ENCODE measurements at regions not wholly inside any gene's neighbourhood (a gene's known extent, or its start where the extent isn't known, plus 50 kb on each side); places are given as distances from the start of the nearest gene placed in this dataset.
"Not testable (repeated sequence)": the region's sequence is repeated elsewhere in the genome, so short reads cannot be mapped to it uniquely, and the experiment has no call there.

GRCh38 chr3:127520993-127521392 lies 69.5 kb downstream of the TPRA1 start:
- ChIA-PET CTCF (interaction anchor here (0.6 kb wide), 1 partner anchor 49 kb away, joined by 3 read pairs; no protein-coding TSS in a partner anchor), POLR2A (no interaction called here)
- no peak overlapping the region for H3K4me3 Mint-ChIP-seq
- H3K27ac Mint-ChIP-seq, result no peak overlapping the region
- H3K27me3 Mint-ChIP-seq, result peaks cover 17% of the 10 kb centered on the region
- H3K36me3 Mint-ChIP-seq (ENCODE audit: low read depth), result no peaks in the 10 kb centered on the region
- intact Hi-C loops (cut with DNase I, micrococcal nuclease), result no loop called here
- DNase-seq (no peak), ATAC-seq (no peak)
- H3K4me1 Mint-ChIP-seq, result no peaks in the 10 kb centered on the region
- peaks cover 4% of the 10 kb centered on the region for H3K9me3 Mint-ChIP-seq (ENCODE audit: low read depth)

GRCh38 chr3:127518456-127519081 lies 72.0 kb downstream of the TPRA1 start:
- CTCF ChIA-PET, result no interaction called here
- H3K4me3 Mint-ChIP-seq, result no peak overlapping the region
- H3K36me3 Mint-ChIP-seq (ENCODE audit: low read depth), result no peaks in the 10 kb centered on the region
- no peak for DNase-seq
- POLR2A ChIA-PET, result no interaction called here
- H3K27ac Mint-ChIP-seq, result no peak overlapping the region
- no peak for ATAC-seq
- H3K27me3 Mint-ChIP-seq, result peaks cover 16% of the 10 kb centered on the region
- intact Hi-C loops (cut with DNase I, micrococcal nuclease), result no loop called here
- peaks cover 4% of the 10 kb centered on the region for H3K9me3 Mint-ChIP-seq (ENCODE audit: low read depth)
- H3K4me1 Mint-ChIP-seq, result no peaks in the 10 kb centered on the region

- ATAC-seq (no peak), DNase-seq (no peak)
- Mint-ChIP-seq H3K9me3 (ENCODE audit: low read depth) (no peaks in the 10 kb centered on the region), H3K4me3 (no peak overlapping the region), H3K27ac (no peak overlapping the region), H3K36me3 (ENCODE audit: low read depth) (no peaks in the 10 kb centered on the region), H3K27me3 (peaks cover 12% of the 10 kb centered on the region), H3K4me1 (no peaks in the 10 kb centered on the region)
- CTCF ChIA-PET, result interaction anchor here (0.6 to 1.0 kb wide), 2 partner anchors 56 to 959 kb away, joined by 3 read pairs; no protein-coding TSS in a partner anchor
- intact Hi-C loops (cut with DNase I, micrococcal nuclease), result no loop called here
- POLR2A ChIA-PET, result no interaction called here
These were observed 78.3 kb downstream of the TPRA1 start for GRCh38 chr3:127512256-127512655.

- no peak for ATAC-seq
- Mint-ChIP-seq H3K27ac (no peak overlapping the region), H3K4me1 (no peaks in the 10 kb centered on the region), H3K4me3 (no peak overlapping the region), H3K27me3 (peaks cover 24% of the 10 kb centered on the region), H3K36me3 (ENCODE audit: low read depth) (peaks cover 1% of the 10 kb centered on the region), H3K9me3 (ENCODE audit: low read depth) (peaks cover 22% of the 10 kb centered on the region)
- ChIA-PET POLR2A (no interaction called here), CTCF (interaction anchor here (0.6 to 2.4 kb wide), 3 partner anchors 29 to 45 kb away, joined by 3 to 9 read pairs (median 4); no protein-coding TSS in a partner anchor)
- intact Hi-C loops (cut with DNase I, micrococcal nuclease), result no loop called here
- DNase-seq, result no peak
These were observed 89.4 kb downstream of the TPRA1 start for GRCh38 chr3:127501177-127501576.

GRCh38 chr3:127497676-127498075 lies 92.9 kb downstream of the TPRA1 start:
- Mint-ChIP-seq H3K27ac (no peak overlapping the region), H3K4me1 (no peaks in the 10 kb centered on the region), H3K36me3 (ENCODE audit: low read depth) (peaks cover 1% of the 10 kb centered on the region), H3K9me3 (ENCODE audit: low read depth) (peaks cover 18% of the 10 kb centered on the region), H3K4me3 (no peak overlapping the region), H3K27me3 (peaks cover 28% of the 10 kb centered on the region)
- DNase-seq (no peak), ATAC-seq (no peak)
- POLR2A ChIA-PET, result no interaction called here
- intact Hi-C loops (cut with DNase I, micrococcal nuclease), result no loop called here
- CTCF ChIA-PET, result no interaction called here

GRCh38 chr3:127497166-127497565 lies 93.4 kb downstream of the TPRA1 start:
- ATAC-seq (no peak), DNase-seq (no peak)
- CTCF ChIA-PET, result interaction anchor here (0.6 kb wide), 1 partner anchor 1634 kb away, joined by 3 read pairs; no protein-coding TSS in a partner anchor
- peaks cover 1% of the 10 kb centered on the region for H3K36me3 Mint-ChIP-seq (ENCODE audit: low read depth)
- H3K27ac Mint-ChIP-seq, result no peak overlapping the region
- no peaks in the 10 kb centered on the region for H3K4me1 Mint-ChIP-seq
- peaks cover 16% of the 10 kb centered on the region for H3K9me3 Mint-ChIP-seq (ENCODE audit: low read depth)
- intact Hi-C loops (cut with DNase I, micrococcal nuclease), result no loop called here
- no peak overlapping the region for H3K4me3 Mint-ChIP-seq
- POLR2A ChIA-PET, result no interaction called here
- peaks cover 26% of the 10 kb centered on the region for H3K27me3 Mint-ChIP-seq

- Mint-ChIP-seq H3K4me1 (no peaks in the 10 kb centered on the region), H3K27ac (no peak overlapping the region), H3K27me3 (peaks cover 24% of the 10 kb centered on the region), H3K4me3 (no peak overlapping the region), H3K9me3 (ENCODE audit: low read depth) (peaks cover 13% of the 10 kb centered on the region), H3K36me3 (ENCODE audit: low read depth) (peaks cover 1% of the 10 kb centered on the region)
- POLR2A ChIA-PET, result no interaction called here
- CTCF ChIA-PET, result interaction anchor here (0.6 kb wide), 1 partner anchor 1632 kb away, joined by 3 read pairs; no protein-coding TSS in a partner anchor
- intact Hi-C loops (cut with DNase I, micrococcal nuclease), result no loop called here
- DNase-seq (no peak), ATAC-seq (no peak)
These were observed 94.5 kb downstream of the TPRA1 start for GRCh38 chr3:127495821-127496655.

- DNase-seq (no peak), ATAC-seq (no peak)
- ChIA-PET POLR2A (no interaction called here), CTCF (no interaction called here)
- no peaks in the 10 kb centered on the region for H3K9me3 Mint-ChIP-seq (ENCODE audit: low read depth)
- no peaks in the 10 kb centered on the region for H3K4me1 Mint-ChIP-seq
- H3K36me3 Mint-ChIP-seq (ENCODE audit: low read depth), result no peaks in the 10 kb centered on the region
- intact Hi-C loops (cut with DNase I, micrococcal nuclease), result no loop called here
- no peak overlapping the region for H3K4me3 Mint-ChIP-seq
- peaks cover 23% of the 10 kb centered on the region for H3K27me3 Mint-ChIP-seq
- no peak overlapping the region for H3K27ac Mint-ChIP-seq
These were observed 96.4 kb downstream of the TPRA1 start for GRCh38 chr3:127493924-127494646.

- intact Hi-C loops (cut with DNase I, micrococcal nuclease), result no loop called here
- no peaks in the 10 kb centered on the region for H3K9me3 Mint-ChIP-seq (ENCODE audit: low read depth)
- DNase-seq (no peak), ATAC-seq (no peak)
- H3K27ac Mint-ChIP-seq, result no peak overlapping the region
- peaks cover 31% of the 10 kb centered on the region for H3K27me3 Mint-ChIP-seq
- no peaks in the 10 kb centered on the region for H3K4me1 Mint-ChIP-seq
- POLR2A ChIA-PET, result no interaction called here
- no peak overlapping the region for H3K4me3 Mint-ChIP-seq
- no peaks in the 10 kb centered on the region for H3K36me3 Mint-ChIP-seq (ENCODE audit: low read depth)
- CTCF ChIA-PET, result no interaction called here
These were observed 98.1 kb downstream of the TPRA1 start for GRCh38 chr3:127492426-127492825.

GRCh38 chr3:127491909-127492308 lies 98.6 kb downstream of the TPRA1 start:
- DNase-seq (no peak), ATAC-seq (no peak)
- Mint-ChIP-seq H3K4me3 (no peak overlapping the region), H3K27me3 (peaks cover 35% of the 10 kb centered on the region), H3K4me1 (no peaks in the 10 kb centered on the region), H3K36me3 (ENCODE audit: low read depth) (no peaks in the 10 kb centered on the region), H3K9me3 (ENCODE audit: low read depth) (no peaks in the 10 kb centered on the region), H3K27ac (no peak overlapping the region)
- ChIA-PET CTCF (no interaction called here), POLR2A (no interaction called here)
- intact Hi-C loops (cut with DNase I, micrococcal nuclease), result no loop called here

GRCh38 chr3:127491323-127491722 lies 99.2 kb downstream of the TPRA1 start:
- Mint-ChIP-seq H3K4me1 (no peaks in the 10 kb centered on the region), H3K9me3 (ENCODE audit: low read depth) (no peaks in the 10 kb centered on the region), H3K36me3 (ENCODE audit: low read depth) (no peaks in the 10 kb centered on the region), H3K27ac (no peak overlapping the region), H3K4me3 (no peak overlapping the region), H3K27me3 (peaks cover 40% of the 10 kb centered on the region)
- DNase-seq (no peak), ATAC-seq (no peak)
- ChIA-PET POLR2A (no interaction called here), CTCF (no interaction called here)
- intact Hi-C loops (cut with DNase I, micrococcal nuclease), result no loop called here

- H3K36me3 Mint-ChIP-seq (ENCODE audit: low read depth); H3K9me3 Mint-ChIP-seq (ENCODE audit: low read depth); H3K4me1 Mint-ChIP-seq; H3K4me3 Mint-ChIP-seq; ATAC-seq; DNase-seq; H3K27ac Mint-ChIP-seq; CTCF ChIA-PET; POLR2A ChIA-PET; intact Hi-C loops (cut with DNase I, micrococcal nuclease): not testable (repeated sequence)
- peaks cover 43% of the 10 kb centered on the region for H3K27me3 Mint-ChIP-seq
These were observed 99.6 kb downstream of the TPRA1 start for GRCh38 chr3:127491024-127491305.

All from activated CD4-positive, alpha-beta T cell treated with anti-CD3 and anti-CD28 coated beads for 36 hours (primary cell).